Activated CD4-positive, alpha-beta T cell treated with anti-CD3 and anti-CD28 coated beads for 24 hours (primary cell): ENCODE measurements at regions not wholly inside any gene's neighbourhood (a gene's known extent, or its start where the extent isn't known, plus 50 kb on each side); places are given as distances from the start of the nearest gene placed in this dataset.

Source experiments
- DNase-seq, 2 donors: peaks; one replicate each; pipeline ENCODE4 v3.0.0-alpha.2; 2020; ENCODE audit warnings: low read depth in 2 of 2

GRCh38 chr2:144847347-144848080 lies 327.6 kb upstream of the ZEB2 start:
- DNase-seq = no peak

DNA sequence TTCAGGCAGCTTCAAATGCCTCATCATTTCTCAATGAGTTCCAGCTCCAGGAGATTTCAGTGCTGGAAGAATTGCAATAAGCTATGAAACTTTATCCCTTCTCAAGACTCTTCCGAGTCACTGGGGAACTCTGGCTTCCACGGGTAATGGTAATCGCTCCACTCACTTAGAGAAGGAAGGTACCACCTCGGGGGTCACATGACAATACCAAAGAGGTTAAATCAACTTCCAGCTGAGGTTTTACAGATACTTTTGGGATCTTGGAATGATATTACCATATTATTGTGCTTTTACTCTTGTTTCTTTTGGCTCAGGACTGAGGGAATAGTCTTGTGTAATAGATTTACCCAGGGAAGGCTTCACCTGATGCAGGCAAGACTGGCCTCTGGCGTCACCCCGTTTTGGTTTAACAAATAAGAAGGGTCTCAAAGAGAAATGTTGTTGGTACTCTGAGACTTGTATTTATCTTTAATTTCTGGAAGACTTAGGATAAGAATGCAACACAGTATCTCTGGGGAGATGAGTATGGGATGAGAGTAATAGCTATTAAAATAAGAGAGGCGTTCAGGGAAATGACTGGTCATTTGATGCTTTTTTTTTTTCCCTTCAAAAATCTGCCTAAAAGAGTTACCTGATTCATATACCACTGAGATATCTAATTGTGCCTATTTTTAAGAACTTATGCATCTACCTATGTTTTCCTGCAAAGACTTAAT lies 316.9 kb upstream of the ZEB2 start:
- DNase-seq = no peak

GRCh38 chr2:144835634-144836350 lies 315.9 kb upstream of the ZEB2 start:
- DNase-seq = no peak

DNA sequence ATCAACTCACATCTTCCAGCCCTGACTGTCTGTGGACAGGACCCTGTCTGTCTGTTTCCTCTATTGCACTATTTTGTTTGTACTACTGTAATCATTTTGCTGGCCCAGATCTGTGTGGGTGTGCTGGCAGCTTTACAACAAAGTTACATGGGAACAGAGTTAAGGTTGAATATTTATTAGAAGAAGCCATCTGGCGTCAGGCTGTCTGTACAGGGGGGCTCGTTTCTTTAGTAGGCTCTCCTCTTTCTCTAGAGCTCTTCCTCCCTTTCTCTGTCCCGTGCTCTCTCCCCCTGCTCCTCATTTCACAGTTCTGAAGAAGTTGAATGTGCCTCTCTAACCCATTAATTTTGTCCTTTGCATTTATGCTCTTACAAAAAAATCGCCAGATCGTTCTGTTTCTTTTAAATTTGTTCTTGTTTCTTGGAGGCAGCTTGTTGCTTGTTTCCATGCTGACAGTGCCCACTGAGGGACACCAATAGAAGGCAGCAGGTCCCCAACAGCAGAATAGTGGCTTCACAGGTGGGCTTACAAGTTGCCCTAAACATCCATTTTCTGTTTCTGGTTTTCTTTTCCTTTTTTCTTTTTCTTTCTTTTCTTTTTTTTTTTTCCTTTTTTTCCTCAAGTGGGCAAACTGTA lies 315.2 kb upstream of the ZEB2 start:
- DNase-seq = no peak

DNA sequence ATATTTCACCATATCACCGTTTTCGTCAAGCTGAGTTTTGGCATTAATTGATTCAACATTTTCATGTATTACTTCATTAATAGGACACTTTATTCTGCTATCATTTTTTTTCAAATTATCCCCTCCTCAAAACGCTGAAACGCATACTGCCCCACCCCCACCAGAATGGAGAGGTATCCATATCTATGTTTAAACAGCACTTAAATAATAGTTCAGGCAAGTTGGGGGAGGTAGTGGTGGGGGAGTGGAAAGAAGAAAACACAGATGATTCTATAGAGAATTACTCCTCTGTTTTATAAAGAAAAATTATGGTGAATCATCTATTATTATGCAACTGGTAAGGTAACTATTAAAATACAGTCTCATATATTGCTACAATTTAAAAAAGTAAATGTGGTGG lies 314.4 kb upstream of the ZEB2 start:
- DNase-seq = no peak

DNA sequence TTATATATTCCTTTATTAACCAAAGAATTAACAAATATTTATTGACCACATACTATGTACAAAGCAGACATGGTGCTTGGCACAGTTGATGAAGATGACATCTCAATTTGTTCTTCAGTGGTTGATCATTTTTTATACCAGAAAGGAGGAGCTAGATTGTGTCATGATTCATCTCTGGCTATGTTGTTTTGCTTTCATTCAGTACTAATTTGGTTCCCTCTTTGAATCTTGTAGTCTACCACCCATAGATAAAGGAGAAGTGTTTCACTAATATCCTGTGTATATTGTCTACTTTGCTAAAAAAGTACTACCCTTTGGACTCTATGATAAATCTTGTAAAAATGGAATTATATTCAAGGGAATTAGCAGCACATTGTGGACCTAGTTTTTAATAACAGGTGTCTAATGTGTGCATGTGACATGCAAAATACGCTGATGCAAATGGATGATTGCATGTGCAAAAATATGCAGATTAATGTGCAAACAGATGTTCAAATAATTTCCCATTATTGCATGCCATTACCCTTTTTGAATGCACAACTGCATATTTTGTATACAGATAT lies 313.2 kb upstream of the ZEB2 start:
- DNase-seq = no peak

DNA sequence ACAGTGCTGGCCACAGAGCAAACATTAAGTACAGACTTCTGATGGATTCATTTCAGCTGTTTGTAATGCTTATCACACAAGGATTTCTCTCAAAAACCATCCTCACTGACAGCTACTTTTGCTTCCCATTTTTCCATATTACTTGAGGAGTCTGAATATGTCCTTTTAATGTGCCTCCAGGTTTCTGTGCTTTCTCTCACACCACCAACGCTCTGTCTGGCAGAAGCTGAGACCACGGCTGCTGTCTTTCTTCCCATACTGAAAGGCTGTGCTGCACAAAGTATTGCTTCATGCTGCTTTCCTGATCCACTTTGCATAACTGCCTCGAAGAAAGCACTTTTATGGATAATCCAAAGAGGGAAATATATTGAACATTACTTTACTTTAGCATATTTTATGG lies 312.1 kb upstream of the ZEB2 start:
- no peak for DNase-seq

DNA sequence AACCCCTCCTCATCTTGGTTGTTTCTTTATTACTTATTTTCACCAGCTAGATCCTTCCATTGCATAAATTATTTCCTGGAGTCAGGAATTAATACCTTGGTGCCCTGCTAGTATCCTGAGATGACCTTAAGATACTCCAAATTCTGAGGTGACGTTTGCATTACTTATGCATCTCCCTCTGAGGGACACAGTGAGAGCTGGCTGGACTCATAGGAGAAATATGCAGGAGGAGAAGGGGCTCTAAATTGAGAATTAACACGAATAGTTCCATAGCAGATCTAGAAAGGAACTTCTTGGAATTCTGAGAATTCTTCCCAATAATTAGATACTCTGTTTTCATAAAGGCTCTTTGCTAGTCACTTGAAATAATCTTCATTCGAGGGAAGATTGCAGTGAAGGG lies 310.6 kb upstream of the ZEB2 start:
- DNase-seq = no peak

DNA sequence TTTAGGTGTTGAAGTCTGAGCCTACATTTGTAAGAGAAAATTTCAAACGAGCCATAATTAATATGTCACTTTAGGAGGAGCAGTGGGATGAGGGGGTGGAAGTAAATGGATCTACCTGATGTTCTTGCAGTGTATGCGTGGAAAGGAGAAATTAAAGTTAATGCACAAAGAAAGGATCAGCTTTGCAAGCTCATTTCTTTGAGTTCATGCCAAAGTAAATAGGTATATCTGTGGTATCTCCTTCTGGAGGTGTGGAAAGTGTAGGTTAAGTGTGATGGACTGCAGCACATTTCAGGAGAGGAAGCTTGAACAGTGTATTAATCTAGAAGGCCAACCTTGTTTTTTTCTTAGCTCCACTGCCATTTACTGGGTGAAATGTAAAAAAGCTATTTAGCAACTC lies 307.5 kb upstream of the ZEB2 start:
- DNase-seq = no peak

DNA sequence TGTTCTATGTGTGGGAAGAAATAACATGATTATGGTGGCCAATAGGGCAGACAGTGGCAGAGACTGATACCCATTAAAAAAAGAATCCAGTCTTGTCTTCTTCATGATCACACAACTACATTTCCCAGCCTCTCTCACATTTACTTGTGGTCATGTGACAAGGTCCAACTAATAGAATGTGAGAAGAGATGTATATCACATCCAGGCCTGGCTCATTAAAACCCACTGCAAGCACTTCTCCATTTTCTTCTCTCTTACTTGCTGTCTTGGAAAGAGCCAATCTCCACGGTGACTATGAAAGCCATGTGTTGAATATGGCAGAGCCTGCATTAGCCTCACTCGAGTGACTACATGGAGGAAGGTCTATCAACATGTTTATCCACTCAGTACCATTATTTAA lies 306.2 kb upstream of the ZEB2 start:
- DNase-seq = no peak

- DNase-seq = no peak
These were observed 305.6 kb upstream of the ZEB2 start for GRCh38 chr2:144825331-144826020.

DNA sequence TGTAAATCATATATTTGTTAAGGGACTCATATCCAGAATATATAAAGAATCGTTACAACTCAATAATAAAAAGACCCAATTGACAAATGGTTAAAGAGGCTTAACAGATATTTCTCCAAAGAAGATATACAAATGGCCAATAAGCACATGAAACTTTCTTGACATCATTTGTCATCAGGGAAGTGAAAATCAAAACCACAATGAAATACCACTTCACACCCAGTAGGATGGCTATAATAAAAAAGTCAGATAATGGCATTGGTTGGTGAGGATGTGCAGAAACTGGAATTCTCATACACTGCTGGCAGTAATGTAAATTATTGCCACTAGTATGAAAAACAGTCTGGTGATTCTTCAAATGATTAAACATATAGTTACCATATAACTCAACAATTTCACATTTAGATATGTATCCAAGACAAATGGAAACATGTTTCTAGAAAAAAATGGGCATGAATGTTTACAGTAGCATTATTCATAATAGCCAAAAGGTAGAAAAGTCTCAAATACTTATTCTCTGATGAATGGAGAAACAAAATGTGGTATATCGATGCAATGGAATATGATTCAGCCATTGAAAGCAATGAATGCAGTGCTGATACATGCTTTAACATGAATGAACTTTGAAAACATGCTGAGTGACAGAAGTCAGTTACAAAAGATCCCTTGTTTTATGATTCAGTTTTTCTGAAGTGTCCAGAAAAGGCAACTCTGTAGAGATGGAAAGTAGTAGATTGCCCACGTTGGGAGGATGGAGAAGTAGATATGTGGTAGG lies 304.6 kb upstream of the ZEB2 start:
- no peak for DNase-seq

DNA sequence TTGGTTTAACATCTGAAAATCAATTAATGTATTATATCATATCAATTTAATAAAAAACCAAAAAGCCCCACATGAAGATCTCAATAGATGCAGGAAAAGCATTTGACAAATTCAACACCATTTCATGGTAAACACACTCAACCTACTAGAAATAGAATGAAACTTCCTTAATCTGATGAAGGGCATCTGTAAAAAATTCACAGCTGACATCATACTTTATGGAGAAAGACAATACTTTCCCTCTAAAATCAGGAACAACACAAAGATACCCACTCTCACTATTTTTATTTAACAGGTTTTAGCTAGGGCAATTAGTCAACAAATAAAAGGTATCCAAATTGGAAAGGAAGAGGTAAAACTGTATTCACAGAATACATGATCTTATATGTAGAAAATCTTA lies 303.0 kb upstream of the ZEB2 start:
- DNase-seq = no peak

DNA sequence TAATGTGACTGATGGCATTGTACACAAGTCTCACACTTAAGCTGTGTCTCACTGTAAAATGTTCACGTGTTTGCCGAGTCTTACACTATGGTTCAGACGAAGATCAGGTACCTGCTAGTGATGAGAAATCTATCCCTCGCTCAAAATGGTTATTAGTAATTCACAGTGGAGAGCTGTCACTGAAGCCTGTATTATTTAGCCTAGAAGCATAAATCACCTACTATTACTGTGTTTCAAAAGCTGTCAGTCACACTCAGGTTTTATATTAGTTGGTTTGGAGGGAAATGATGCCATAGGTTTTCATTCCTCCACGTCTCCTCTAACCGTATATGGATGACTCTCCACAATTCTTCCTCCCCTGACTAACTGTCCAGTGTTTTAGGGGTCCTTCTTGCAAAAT lies 292.4 kb upstream of the ZEB2 start:
- DNase-seq = no peak

DNA sequence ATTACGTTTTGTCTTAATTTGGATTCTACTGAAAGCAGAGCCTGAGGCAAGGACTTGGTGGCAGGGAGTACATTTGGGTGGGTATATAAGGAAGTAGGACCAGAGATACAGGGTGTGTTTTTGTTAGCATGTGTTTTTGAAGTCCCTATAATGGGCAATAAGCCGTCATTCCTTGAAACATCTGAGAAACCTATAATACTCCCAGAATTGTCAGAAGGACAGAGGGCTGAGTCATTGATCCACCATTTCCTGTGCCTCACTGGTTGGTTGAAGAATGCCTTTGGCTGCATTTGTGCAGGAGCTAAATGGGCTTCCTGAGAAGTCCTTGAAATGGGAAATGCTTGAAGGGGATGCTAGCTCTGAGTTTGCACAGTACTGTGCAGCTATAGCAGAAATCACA lies 281.8 kb upstream of the ZEB2 start:
- no peak for DNase-seq

DNA sequence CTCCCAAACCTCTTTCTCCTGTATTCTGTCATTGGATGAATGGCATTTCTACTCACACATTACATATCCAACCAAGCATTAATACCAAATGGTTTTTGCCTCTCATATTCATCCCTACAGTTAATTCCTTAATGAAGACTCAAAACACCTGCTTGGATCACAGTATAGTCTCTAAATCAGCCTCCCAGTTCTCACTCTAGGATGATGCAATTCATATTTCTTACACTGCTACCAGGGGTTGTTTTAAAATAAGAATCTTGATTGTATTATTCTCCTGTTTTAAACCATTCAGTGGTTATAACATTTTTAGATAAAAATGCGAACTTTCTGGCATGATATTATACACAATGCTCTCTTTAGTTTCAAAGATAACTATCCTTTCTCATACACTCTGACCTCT lies 281.4 kb upstream of the ZEB2 start:
- no peak for DNase-seq

- no peak for DNase-seq
These were observed 279.1 kb upstream of the ZEB2 start for GRCh38 chr2:144798989-144799388.

- DNase-seq = no peak
These were observed 278.1 kb upstream of the ZEB2 start for GRCh38 chr2:144798034-144798433.

GRCh38 chr2:144796936-144797335 lies 277.0 kb upstream of the ZEB2 start:
- DNase-seq = no peak

DNA sequence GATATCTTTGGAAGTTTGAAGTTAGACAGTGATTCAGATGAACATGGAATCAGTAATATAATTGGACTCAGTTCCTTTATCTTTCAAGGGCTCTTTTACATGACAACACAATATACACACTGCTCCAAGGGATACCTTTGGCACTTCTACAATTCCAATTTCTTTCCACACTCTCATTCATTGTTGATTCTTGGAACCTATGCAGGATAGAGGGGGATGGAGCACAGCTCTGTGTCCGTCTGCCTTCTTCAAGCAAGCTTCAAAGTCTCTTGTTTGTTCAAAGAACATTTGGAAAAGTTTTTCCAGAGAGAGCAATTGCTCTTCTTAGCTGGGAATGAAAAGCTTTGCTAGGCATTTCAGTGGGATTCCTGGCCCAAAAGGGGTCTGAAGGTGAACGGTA lies 276.2 kb upstream of the ZEB2 start:
- no peak for DNase-seq

DNA sequence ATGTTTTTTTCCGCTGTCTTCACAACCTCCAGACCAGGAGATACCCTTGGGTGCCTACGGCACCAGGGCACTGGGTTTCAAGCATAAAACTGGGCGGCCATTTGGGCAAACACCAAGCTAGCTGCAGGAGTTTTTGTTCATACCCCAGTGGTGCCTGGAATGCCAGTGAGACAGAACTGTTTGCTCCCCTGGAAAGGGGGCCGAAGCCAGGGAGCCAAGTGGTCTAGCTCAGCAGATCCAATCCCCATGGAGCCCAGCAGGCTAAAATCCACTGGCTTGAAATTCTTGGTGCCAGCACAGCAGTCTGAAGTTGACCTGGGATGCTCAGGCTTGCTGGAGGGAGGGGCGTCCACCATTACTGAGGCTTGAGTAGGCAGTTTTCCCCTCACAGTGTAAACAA lies 265.3 kb upstream of the ZEB2 start:
- no peak for DNase-seq
